ENCODE measurements at regions not wholly inside any gene's neighbourhood (a gene's known extent, or its start where the extent isn't known, plus 50 kb on each side); places are given as distances from the start of the nearest gene placed in this dataset.

DNA sequence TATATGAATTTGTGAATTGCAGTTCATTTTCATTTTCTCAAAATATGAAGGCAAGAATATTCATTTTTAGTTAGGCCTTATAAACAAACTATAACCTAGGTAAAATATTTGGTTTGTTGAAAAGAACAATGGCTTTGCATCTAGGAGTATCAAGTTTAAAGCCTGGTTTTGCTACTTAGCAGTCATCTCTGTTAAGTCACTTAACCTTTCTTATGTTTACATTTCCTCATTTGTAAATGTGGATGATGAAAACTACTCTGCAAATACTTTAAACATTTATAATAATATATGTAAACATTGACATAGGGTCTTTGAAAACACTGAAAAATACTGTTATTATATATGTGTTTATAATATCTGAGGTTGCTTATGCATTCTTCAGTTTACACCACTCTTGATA lies 135.5 kb downstream of the CENPW start:
- H3K27ac ChIP-seq = no peak overlapping the region
- TF ChIP-seq ZFX (IDR thresholded peaks at IDR 0.05; ENCODE audit: borderline replicate concordance) = no peak
- TF ChIP-seq, protein P1, sequence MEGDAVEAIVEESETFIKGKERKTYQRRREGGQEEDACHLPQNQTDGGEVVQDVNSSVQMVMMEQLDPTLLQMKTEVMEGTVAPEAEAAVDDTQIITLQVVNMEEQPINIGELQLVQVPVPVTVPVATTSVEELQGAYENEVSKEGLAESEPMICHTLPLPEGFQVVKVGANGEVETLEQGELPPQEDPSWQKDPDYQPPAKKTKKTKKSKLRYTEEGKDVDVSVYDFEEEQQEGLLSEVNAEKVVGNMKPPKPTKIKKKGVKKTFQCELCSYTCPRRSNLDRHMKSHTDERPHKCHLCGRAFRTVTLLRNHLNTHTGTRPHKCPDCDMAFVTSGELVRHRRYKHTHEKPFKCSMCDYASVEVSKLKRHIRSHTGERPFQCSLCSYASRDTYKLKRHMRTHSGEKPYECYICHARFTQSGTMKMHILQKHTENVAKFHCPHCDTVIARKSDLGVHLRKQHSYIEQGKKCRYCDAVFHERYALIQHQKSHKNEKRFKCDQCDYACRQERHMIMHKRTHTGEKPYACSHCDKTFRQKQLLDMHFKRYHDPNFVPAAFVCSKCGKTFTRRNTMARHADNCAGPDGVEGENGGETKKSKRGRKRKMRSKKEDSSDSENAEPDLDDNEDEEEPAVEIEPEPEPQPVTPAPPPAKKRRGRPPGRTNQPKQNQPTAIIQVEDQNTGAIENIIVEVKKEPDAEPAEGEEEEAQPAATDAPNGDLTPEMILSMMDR (IDR thresholded peaks at IDR 0.05) = no peak

DNA sequence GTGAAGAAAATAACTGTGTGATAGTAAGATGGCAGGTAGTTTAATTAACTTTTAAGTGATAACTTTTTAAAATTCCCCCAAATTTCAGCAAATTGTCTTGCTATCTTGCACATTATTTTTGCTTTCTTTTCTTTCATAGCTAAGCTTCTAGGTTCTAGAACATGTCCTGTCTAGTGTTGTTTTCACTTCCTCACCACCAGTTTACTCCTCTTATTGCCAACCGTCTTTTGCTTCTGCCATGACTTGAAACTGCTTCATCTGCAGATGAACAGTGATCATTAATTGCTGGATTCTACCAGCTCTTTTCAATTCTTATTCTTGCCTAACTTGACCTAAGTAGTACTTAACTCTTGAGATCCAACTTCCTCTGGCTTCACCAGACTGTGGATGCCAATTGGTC lies 137.8 kb downstream of the CENPW start:
- no peak for TF ChIP-seq ZFX (IDR thresholded peaks at IDR 0.05; ENCODE audit: borderline replicate concordance)
- TF ChIP-seq, protein P1 (IDR thresholded peaks at IDR 0.05) = no peak
- no peak overlapping the region for H3K27ac ChIP-seq

DNA sequence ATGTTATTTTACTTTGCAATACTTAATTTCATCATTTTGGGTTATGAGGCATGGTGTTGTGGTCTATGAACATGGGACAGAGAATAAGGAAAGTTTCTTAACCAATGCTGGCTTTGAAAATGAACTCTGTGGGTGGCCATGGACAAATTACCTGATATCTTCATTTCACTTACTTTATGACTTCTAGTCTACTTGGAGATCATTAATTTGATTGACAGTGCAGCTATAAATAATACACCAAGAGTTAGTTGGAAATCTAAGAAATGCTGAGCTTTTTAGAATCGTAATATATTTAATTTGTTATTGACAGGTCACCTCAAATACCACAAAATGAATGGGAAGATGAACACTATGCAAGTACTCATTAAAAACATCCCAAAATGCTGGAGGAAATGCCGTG lies 140.4 kb downstream of the CENPW start:
- TF ChIP-seq, protein P1 (IDR thresholded peaks at IDR 0.05) = no peak

DNA sequence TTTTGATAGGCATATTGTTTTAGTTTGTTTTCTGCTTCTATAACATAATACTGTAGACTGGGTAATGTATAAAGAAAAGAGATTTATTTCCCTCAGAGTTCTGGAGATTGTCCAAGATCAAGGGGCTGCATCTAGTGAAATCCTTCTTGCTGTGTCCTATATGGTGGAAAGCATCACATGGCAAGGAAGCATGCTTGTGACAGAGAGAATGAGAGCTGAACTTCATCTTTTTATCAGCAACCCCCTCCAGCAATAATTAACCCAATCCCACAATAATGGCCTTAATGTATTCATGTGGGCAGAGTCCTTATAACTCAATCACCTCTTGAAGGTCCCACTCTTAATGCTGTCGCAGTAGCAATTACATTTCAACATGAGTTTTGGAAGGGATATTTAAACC lies 141.4 kb downstream of the CENPW start:
- no peak for TF ChIP-seq ZFX (IDR thresholded peaks at IDR 0.05; ENCODE audit: borderline replicate concordance)
- TF ChIP-seq, protein P1 (IDR thresholded peaks at IDR 0.05) = no peak
- no peak overlapping the region for H3K27ac ChIP-seq

More for the DNA sequence above, 140.4 kb downstream of the CENPW start:
- no peak overlapping the region for H3K27ac ChIP-seq

DNA sequence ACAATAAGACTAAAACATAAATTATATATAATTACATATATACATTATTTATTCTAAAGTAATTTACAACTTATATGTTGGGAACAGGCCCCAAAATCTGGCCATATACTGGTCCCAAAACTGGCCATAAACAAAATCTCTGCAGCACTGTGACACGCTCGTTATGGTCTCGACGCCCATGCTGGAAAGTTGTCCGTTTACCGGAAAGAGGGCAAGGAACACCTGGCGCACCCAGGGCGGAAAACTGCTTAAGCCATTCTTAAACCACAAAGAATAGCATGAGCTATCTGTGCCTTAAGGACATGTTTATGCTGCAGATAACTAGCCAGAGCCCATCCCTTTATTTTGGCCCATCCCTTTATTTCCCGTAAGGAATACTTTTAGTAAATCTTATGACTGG lies 164.9 kb downstream of the CENPW start:
- TF ChIP-seq ZFX (IDR thresholded peaks at IDR 0.05; ENCODE audit: borderline replicate concordance) = no peak
- TF ChIP-seq, protein P1 (IDR thresholded peaks at IDR 0.05) = no peak
- no peak overlapping the region for H3K27ac ChIP-seq

DNA sequence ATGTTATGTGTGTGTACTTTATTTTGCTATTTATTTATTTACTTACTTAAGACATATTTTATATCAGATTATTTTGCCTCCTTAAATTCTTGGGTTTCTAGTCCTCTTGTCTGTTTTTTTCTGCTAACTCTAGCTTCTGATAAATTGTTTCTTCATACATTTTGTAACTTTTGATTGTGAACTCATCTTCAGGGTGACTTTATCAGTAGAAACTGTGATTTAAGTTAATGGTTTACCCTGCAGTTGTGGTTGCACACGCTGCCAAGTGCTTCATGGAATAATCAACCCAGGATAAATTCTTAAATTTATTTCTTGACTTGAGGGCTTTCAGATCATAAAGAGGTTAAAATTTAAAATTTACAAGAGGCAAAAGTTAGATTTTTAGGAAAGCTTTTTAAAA lies 173.3 kb downstream of the CENPW start:
- no peak for TF ChIP-seq ZFX (IDR thresholded peaks at IDR 0.05; ENCODE audit: borderline replicate concordance)
- TF ChIP-seq, protein P1 (IDR thresholded peaks at IDR 0.05) = no peak
- no peak overlapping the region for H3K27ac ChIP-seq

DNA sequence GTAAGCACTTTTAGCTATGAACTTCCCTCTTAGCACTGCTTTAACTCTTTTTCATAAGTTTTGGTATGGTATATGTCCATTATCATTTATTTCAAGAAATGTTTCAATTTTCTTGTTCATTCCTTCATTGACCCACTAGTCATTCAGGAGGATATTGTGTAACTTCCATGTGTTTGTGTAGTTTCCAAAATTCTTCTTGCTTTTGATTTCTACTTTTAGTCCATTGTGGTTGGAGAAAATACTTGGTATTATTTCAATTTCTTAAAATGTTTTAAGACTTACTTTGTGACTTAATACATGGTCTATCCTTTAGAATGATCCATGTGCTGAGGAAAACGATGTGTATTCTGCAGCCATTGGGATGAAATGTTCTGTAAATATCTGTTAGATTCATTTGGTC lies 176.5 kb downstream of the CENPW start:
- TF ChIP-seq ZFX (IDR thresholded peaks at IDR 0.05; ENCODE audit: borderline replicate concordance) = no peak
- TF ChIP-seq, protein P1 (IDR thresholded peaks at IDR 0.05) = no peak
- H3K27ac ChIP-seq = no peak overlapping the region
